Left ventricle myocardium inferior (tissue), 1 donor: ENCODE measurements at regions not wholly inside any gene's neighbourhood (a gene's known extent, or its start where the extent isn't known, plus 50 kb on each side); places are given as distances from the start of the nearest gene placed in this dataset.

Experiments
- DNase-seq: peaks from one replicate; pipeline ENCODE4 v3.0.0-alpha.2; 2020
- H3K27ac ChIP-seq: fragments of 200-600 bp; replicated peaks from 2 replicates; pipeline ENCODE4 v1.8.0; 2021
- H3K27me3 ChIP-seq: fragments of 200-600 bp; 2 replicates; pipeline ENCODE4 v1.8.0; 2021; ENCODE audit warnings: low read depth
- H3K36me3 ChIP-seq: fragments of 200-600 bp; 2 replicates; pipeline ENCODE4 v1.8.0; 2021
- H3K4me1 ChIP-seq: fragments of 200-600 bp; 2 replicates; pipeline ENCODE4 v1.8.0; 2021
- H3K4me3 ChIP-seq: fragments of 200-600 bp; 2 replicates; pipeline ENCODE4 v1.8.0; 2021; ENCODE audit warnings: mild to moderate bottlenecking, moderate library complexity
- H3K9me3 ChIP-seq: fragments of 200-600 bp; replicated peaks from 2 replicates; pipeline ENCODE4 v1.8.0; 2021
- CTCF ChIP-seq: fragments of 200-600 bp; IDR thresholded peaks from 2 replicates; pipeline ENCODE4 v1.8.0; 2021; ENCODE audit warnings: antibody characterized with exemption, mild to moderate bottlenecking, borderline replicate concordance
- intact Hi-C: fragments of 100-400 bp; cut with micrococcal nuclease; formaldehyde crosslinking; loops from one replicate; pipeline ENCODE4 v1.11.0; 2022
- donor health status: DM: no; HTN: yes; CAD: no; lungs with severe emphysema.

DNA sequence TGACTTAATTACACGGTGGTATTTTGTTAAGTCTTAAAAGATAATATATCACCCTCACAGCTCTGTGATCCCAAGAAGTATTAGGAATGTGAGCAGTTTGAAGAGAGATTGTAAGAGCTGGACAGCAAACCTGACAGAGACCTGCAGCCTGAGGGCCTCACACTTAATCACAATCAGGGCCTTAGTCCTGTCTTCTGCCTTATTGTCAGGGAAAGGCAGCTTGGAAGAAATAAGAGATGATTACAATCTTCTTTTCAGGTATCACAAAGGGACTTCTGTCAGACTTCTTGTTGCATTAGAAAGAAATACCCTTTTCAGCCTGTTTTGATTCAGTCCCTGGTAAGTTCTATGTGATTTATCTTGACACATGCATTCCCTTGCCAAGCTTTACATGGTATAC, 1433.8 kb upstream of the SLC39A10 start:
- TF ChIP-seq CTCF = no peak
- no peaks in the 10 kb centered on the region for H3K4me1 ChIP-seq
- intact Hi-C loops = no loop called here
- no peak overlapping the region for H3K4me3 ChIP-seq
- DNase-seq = no peak
- no peak overlapping the region for H3K27ac ChIP-seq
- H3K36me3 ChIP-seq = no peaks in the 10 kb centered on the region
- no peaks in the 10 kb centered on the region for H3K27me3 ChIP-seq
- no peaks in the 10 kb centered on the region for H3K9me3 ChIP-seq

DNA sequence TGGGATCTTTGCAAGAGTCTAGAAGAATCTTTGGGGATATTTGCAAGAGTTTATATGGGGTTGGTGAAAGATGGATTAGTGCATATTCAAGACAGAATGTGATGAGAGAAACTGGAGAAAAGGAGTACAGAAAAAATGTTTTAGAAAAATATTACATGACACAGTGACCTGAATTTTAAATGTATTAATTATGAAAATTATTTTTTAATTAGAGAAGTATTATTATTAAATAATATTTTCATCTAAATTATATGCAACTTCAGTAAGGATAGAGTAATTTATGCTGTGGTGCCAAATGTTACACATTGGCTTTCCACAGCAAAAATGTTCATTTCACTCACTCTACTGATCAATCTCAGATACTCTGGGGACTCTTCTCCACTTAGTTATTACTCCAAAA, 1442.8 kb upstream of the SLC39A10 start:
- DNase-seq = no peak
- Histone ChIP-seq H3K4me3 (no peak overlapping the region), H3K27ac (no peak overlapping the region), H3K9me3 (peaks cover 4% of the 10 kb centered on the region), H3K4me1 (no peaks in the 10 kb centered on the region), H3K27me3 (no peaks in the 10 kb centered on the region), H3K36me3 (no peaks in the 10 kb centered on the region)
- TF ChIP-seq CTCF = no peak
- intact Hi-C loops = no loop called here

GRCh38 chr2:194205568-194206227, 1451.3 kb upstream of the SLC39A10 start:
- Histone ChIP-seq H3K9me3 (peaks cover 60% of the 10 kb centered on the region), H3K4me1 (no peaks in the 10 kb centered on the region), H3K27me3 (no peaks in the 10 kb centered on the region), H3K36me3 (no peaks in the 10 kb centered on the region), H3K4me3 (no peak overlapping the region), H3K27ac (no peak overlapping the region)
- DNase-seq = no peak
- TF ChIP-seq CTCF = no peak
- intact Hi-C loops = no loop called here

DNA sequence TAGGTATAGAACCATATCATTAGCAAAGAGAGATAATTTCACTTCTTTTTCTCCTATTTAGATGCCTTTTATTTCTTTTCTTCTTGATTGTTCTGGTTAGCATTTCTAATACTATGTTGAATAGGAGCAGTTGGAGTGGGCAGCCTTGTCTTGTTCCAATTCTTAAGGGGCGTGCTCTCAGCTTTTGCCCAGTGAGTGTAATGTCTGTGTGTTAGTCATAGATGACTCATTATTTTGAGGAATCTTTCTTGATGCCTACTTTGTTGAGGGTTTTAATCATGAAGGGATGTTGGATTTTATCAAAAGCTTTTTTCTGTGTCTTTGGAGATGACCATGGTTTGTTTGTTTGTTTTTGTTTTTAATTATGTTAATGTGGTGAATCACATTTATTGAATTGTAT, 1453.1 kb upstream of the SLC39A10 start:
- no peak for TF ChIP-seq CTCF
- no peak overlapping the region for H3K27ac ChIP-seq
- peaks cover 65% of the 10 kb centered on the region for H3K9me3 ChIP-seq
- no peak for DNase-seq
- H3K4me1 ChIP-seq = no peaks in the 10 kb centered on the region
- no peaks in the 10 kb centered on the region for H3K27me3 ChIP-seq
- H3K36me3 ChIP-seq = no peaks in the 10 kb centered on the region
- intact Hi-C loops = no loop called here
- H3K4me3 ChIP-seq = no peak overlapping the region

GRCh38 chr2:194182888-194183287, 1474.1 kb upstream of the SLC39A10 start:
- TF ChIP-seq CTCF = no peak
- H3K27ac ChIP-seq = no peak overlapping the region
- H3K9me3 ChIP-seq = peaks cover 6% of the 10 kb centered on the region
- H3K4me1 ChIP-seq = no peaks in the 10 kb centered on the region
- no peak overlapping the region for H3K4me3 ChIP-seq
- H3K27me3 ChIP-seq = no peaks in the 10 kb centered on the region
- intact Hi-C loops = no loop called here
- H3K36me3 ChIP-seq = no peaks in the 10 kb centered on the region
- no peak for DNase-seq

DNA sequence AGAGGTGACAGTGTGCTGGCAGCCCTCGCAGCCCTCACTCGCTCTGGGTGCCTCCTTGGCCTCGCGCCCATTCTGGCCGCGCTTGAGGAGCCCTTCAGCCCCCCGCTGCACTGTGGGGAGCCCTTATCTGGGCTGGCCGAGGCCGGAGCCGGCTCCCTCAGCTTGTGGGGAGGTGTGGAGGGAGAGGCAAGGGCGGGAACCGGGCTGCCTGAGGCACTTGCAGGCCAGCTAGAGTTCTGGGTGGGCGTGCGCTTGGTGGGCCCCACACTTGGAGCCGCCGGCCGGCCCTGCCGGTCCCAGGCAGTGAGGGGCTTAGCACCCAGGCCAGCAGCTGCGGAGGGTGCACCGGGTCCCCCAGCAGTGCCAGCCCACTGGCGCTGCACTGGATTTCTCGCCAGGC, 1480.9 kb upstream of the SLC39A10 start:
- no peaks in the 10 kb centered on the region for H3K36me3 ChIP-seq
- H3K27ac ChIP-seq = no peak overlapping the region
- TF ChIP-seq CTCF = no peak
- H3K9me3 ChIP-seq = peaks cover 18% of the 10 kb centered on the region
- intact Hi-C loops = no loop called here
- DNase-seq = no peak
- H3K4me3 ChIP-seq = no peak overlapping the region
- H3K4me1 ChIP-seq = no peaks in the 10 kb centered on the region
- no peaks in the 10 kb centered on the region for H3K27me3 ChIP-seq
